ENCODE measurements at regions not wholly inside any gene's neighbourhood (a gene's known extent, or its start where the extent isn't known, plus 50 kb on each side); places are given as distances from the start of the nearest gene placed in this dataset.

- Histone ChIP-seq H3K14ac (ENCODE audit: insufficient read depth, low read length) (no peak overlapping the region), H3K9ac (ENCODE audit: extremely low read depth, insufficient read length, low read length) (no peak overlapping the region), H3K79me2 (ENCODE audit: insufficient read depth, low read length) (no peaks in the 10 kb centered on the region), H3K23me2 (ENCODE audit: insufficient read length, low read depth, low read length, poor library complexity, severe bottlenecking) (no peaks in the 10 kb centered on the region), H3K27ac (ENCODE audit: insufficient read length, low read depth, low read length) (no peak overlapping the region), H4K91ac (ENCODE audit: insufficient read length, low read depth, low read length) (no peak overlapping the region), H3K4me1 (ENCODE audit: insufficient read depth, low read length) (no peaks in the 10 kb centered on the region), H3K4me2 (ENCODE audit: insufficient read depth, insufficient read length, low read length) (no peak overlapping the region), H3K4ac (ENCODE audit: low read depth, low read length) (no peak overlapping the region), H3T11ph (ENCODE audit: low read length) (no peak overlapping the region), H3K18ac (ENCODE audit: insufficient read length, low read depth, low read length) (no peak overlapping the region), H3K27me3 (ENCODE audit: insufficient read depth, low read length) (no peaks in the 10 kb centered on the region), H2AK5ac (ENCODE audit: insufficient read length, low read length) (no peak overlapping the region), H2BK20ac (ENCODE audit: low read depth, low read length, poor library complexity, severe bottlenecking) (no peak overlapping the region), H3K56ac (ENCODE audit: insufficient read length, low read depth, low read length) (no peak overlapping the region), H2BK12ac (ENCODE audit: insufficient read length, low read depth, low read length) (no peak overlapping the region), H4K5ac (ENCODE audit: insufficient read length, low read depth, low read length) (no peak overlapping the region), H2AFZ (ENCODE audit: low read length) (no peak overlapping the region), H2BK120ac (ENCODE audit: low read depth, low read length, poor library complexity, severe bottlenecking) (no peak overlapping the region), H3K23ac (ENCODE audit: insufficient read length, low read depth, low read length) (no peak overlapping the region), H4K20me1 (ENCODE audit: control insufficient read depth, insufficient read depth, insufficient read length) (no peaks in the 10 kb centered on the region), H2BK15ac (ENCODE audit: low read depth, low read length) (no peak overlapping the region), H2BK5ac (ENCODE audit: insufficient read length, low read length) (no peak overlapping the region), H3K9me3 (ENCODE audit: control insufficient read depth, low read depth, low read length) (peaks cover 14% of the 10 kb centered on the region), H4K8ac (replicated peaks; ENCODE audit: insufficient read length, low read depth, low read length) (no peak overlapping the region), H3K79me1 (ENCODE audit: insufficient read depth, low read depth, low read length, poor library complexity, severe bottlenecking) (no peaks in the 10 kb centered on the region)
- H3K36me3 Mint-ChIP-seq (ENCODE audit: insufficient read depth in 1 of 3, low read depth in 3 of 3): peaks cover 6 to 13% (median 8%) of the 10 kb centered on the region in 3 experiments; a peak in 6 of 7 replicates
- H3K27me3 Mint-ChIP-seq (ENCODE audit: low read depth): no peaks in the 10 kb centered on the region
- peaks cover 18 to 21% of the 10 kb centered on the region in 2 experiments for H3K9me3 Mint-ChIP-seq
- no peak overlapping the region for H3K4me3 Mint-ChIP-seq
- H3K27ac Mint-ChIP-seq: no peak overlapping the region
- no CpG with 5 or more reads among the region's 3 CpGs for WGBS (ENCODE audit: extremely low coverage, insufficient read length, low lambda C conversion rate)
- no peaks in the 10 kb centered on the region for H3K4me1 Mint-ChIP-seq
- no peak for TF ChIP-seq CTCF (conservative IDR thresholded peaks at IDR 0.05)
- DNase-seq: no peak
Measured at GRCh38 chr12:126770188-126770587, 1496.8 kb upstream of the TMEM132C start.

Data from H9 (cell line).